ENCODE measurements at regions not wholly inside any gene's neighbourhood (a gene's known extent, or its start where the extent isn't known, plus 50 kb on each side); places are given as distances from the start of the nearest gene placed in this dataset.

DNA sequence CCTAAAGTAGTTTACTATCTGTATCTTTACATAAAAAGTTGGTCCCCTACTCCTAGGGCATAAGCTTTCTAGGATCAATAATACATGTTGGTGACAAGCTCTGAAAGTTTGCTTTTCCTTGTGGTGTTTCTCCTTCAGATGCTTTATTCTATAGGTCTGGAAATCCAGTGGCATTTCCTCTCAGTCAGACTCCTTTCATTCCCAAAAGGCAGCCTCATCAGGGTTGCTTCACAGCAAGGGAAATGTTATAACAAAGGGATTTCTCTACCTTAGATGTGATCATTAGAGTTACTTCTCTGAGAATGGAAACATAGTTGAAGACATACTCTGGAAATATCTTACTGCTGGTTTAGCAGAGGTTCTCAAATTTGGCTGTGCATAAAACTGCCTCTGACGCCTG, 1072.4 kb upstream of the ZEB2 start:
- H3K4me3 ChIP-seq (ENCODE audit: low read length) = no peak overlapping the region
- no peaks in the 10 kb centered on the region for H3K9me3 ChIP-seq (replicated peaks; ENCODE audit: control insufficient read depth, low read depth, low read length)
- 100% methylated on average over 1 of the region's 1 CpG for WGBS (ENCODE audit: insufficient coverage)
- DNase-seq = no peak
- no peaks in the 10 kb centered on the region for H3K36me3 ChIP-seq (ENCODE audit: control insufficient read depth, insufficient read depth, low read length)
- no peak overlapping the region for H3K27ac ChIP-seq (ENCODE audit: low read length)
- no peaks in the 10 kb centered on the region for H3K4me1 ChIP-seq (ENCODE audit: control insufficient read depth, insufficient read depth, low read length)
- H3K27me3 ChIP-seq (ENCODE audit: control insufficient read depth, insufficient read depth, low read length) = no peaks in the 10 kb centered on the region

DNA sequence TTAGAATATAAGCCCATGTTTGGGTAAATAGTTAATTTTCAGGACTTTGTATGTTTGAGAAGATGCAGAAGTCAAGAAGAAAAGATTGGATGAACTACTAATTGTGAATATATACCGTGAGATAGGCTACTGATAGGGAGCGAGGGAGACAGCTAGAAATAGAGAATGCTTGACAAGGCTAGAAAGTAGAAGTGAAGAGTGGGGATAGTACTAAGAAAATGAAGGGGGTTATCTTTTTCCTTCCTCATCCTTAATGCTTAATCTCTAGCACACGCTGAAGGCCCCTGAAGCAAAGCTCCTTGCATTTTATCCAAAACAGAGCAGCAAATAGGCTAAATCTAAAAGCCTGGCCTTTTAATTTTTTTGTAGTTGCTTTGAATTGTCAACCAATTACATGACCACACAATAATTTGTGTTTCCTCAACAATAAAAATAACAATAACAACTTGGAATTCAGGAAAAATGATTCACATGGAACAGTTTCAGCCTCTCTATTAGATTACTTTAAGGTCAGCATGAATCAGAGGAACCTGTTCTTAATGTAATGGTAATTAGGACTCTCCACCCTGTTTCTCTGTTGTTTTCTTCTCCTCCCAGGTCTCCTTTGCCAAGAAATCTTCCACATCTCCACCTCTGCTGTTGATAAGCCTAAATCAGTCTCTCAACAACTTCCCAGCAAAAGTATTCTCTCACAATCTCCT, 1071.3 kb upstream of the ZEB2 start:
- Histone ChIP-seq H3K4me3 (ENCODE audit: low read length) (no peak overlapping the region), H3K36me3 (ENCODE audit: control insufficient read depth, insufficient read depth, low read length) (no peaks in the 10 kb centered on the region), H3K4me1 (ENCODE audit: control insufficient read depth, insufficient read depth, low read length) (no peaks in the 10 kb centered on the region), H3K27ac (ENCODE audit: low read length) (no peak overlapping the region), H3K9me3 (replicated peaks; ENCODE audit: control insufficient read depth, low read depth, low read length) (no peaks in the 10 kb centered on the region), H3K27me3 (ENCODE audit: control insufficient read depth, insufficient read depth, low read length) (no peaks in the 10 kb centered on the region)
- DNase-seq = no peak
- 100% methylated on average over 1 of the region's 3 CpGs for WGBS (ENCODE audit: insufficient coverage)

DNA sequence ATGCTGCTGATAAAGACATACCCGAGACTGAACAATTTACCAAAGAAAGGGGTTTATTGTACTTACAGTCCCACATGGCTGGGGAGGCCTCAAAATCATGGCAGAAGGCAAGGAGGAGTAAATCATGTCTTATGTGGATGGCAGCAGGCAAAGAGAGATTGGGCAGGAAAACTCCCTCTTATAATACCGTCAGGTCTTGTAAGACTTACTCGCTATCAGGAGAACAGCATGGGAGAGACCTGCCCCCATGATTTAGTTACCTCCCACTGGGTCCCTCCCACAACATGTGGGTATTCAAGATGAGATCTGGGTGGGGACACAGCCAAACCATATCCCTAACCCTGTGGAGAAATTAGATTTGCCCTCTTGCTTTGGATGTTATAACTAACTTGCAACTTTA, 1068.0 kb upstream of the ZEB2 start:
- Histone ChIP-seq H3K4me1 (ENCODE audit: control insufficient read depth, insufficient read depth, low read length) (no peaks in the 10 kb centered on the region), H3K4me3 (ENCODE audit: low read length) (no peak overlapping the region), H3K27ac (ENCODE audit: low read length) (no peak overlapping the region), H3K27me3 (ENCODE audit: control insufficient read depth, insufficient read depth, low read length) (no peaks in the 10 kb centered on the region), H3K36me3 (ENCODE audit: control insufficient read depth, insufficient read depth, low read length) (no peaks in the 10 kb centered on the region), H3K9me3 (replicated peaks; ENCODE audit: control insufficient read depth, low read depth, low read length) (no peaks in the 10 kb centered on the region)
- WGBS (ENCODE audit: insufficient coverage) = 80% methylated on average over 1 of the region's 3 CpGs
- DNase-seq = no peak

DNA sequence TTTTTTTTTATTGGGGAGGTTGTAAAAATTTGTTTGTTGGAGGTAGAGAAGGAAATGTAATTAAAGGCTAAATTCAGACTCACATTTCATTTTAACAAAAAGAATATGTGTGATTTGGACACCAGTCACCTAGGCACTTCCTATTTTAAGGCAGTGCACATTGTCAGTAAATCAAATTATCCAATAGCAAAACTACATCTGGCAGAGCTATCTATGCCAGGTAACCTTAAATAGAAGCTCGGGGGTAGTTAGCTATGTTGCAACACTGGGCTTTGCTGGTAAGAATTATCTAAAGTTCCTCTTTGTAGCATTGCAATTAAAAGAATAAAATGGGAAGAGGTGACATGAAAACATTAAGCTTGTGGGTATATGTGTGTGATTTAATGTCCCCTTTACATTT, 1064.4 kb upstream of the ZEB2 start:
- WGBS (ENCODE audit: insufficient coverage) = no CpG with 5 or more reads among the region's 1 CpG
- Histone ChIP-seq H3K27me3 (ENCODE audit: control insufficient read depth, insufficient read depth, low read length) (no peaks in the 10 kb centered on the region), H3K4me3 (ENCODE audit: low read length) (no peak overlapping the region), H3K36me3 (ENCODE audit: control insufficient read depth, insufficient read depth, low read length) (no peaks in the 10 kb centered on the region), H3K4me1 (ENCODE audit: control insufficient read depth, insufficient read depth, low read length) (no peaks in the 10 kb centered on the region), H3K27ac (ENCODE audit: low read length) (no peak overlapping the region), H3K9me3 (replicated peaks; ENCODE audit: control insufficient read depth, low read depth, low read length) (no peaks in the 10 kb centered on the region)
- no peak for DNase-seq

DNA sequence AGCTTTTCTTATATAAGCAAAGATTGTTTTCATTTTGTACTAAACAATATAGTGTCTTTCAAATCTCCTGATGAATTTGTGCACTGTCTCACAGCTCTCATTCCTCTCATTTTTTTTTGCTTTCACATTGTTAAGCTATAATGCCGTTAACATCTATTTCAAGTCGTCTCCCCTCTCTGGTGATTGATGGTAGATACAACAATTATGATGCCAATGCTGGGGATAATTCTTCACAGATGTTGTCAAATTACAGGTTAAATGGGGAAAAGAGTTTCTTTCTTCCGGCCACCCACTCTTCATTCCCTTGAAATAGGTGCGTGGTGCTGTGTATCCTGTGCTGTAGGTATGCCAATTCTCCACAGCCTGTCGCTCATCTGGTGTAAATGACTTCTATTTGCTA, 1053.7 kb upstream of the ZEB2 start:
- no CpG with 5 or more reads among the region's 5 CpGs for WGBS (ENCODE audit: insufficient coverage)
- H3K4me1 ChIP-seq (ENCODE audit: control insufficient read depth, insufficient read depth, low read length) = no peaks in the 10 kb centered on the region
- no peak overlapping the region for H3K4me3 ChIP-seq (ENCODE audit: low read length)
- no peaks in the 10 kb centered on the region for H3K9me3 ChIP-seq (replicated peaks; ENCODE audit: control insufficient read depth, low read depth, low read length)
- H3K36me3 ChIP-seq (ENCODE audit: control insufficient read depth, insufficient read depth, low read length) = no peaks in the 10 kb centered on the region
- H3K27me3 ChIP-seq (ENCODE audit: control insufficient read depth, insufficient read depth, low read length) = no peaks in the 10 kb centered on the region
- H3K27ac ChIP-seq (ENCODE audit: low read length) = no peak overlapping the region
- DNase-seq = no peak

DNA sequence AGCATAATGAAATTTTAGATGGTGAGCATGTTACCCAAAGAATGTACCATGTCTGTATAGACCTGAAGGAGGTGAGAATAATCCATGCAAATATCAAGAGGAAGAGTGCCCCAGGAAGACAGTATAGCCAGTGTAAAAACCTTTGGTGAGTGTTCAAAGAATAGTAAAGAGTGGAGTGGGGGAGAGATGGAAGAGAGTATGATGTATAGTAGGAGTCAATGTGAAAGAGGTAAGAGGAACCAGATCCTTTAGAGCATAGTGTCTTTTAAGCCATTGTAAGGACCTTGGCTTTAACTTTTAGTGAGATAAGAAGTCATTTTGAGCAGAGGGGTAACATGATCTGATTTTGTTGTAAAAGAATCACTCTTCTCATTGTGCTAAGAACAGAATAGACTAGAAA, 1052.3 kb upstream of the ZEB2 start:
- no peaks in the 10 kb centered on the region for H3K9me3 ChIP-seq (replicated peaks; ENCODE audit: control insufficient read depth, low read depth, low read length)
- H3K4me1 ChIP-seq (ENCODE audit: control insufficient read depth, insufficient read depth, low read length) = no peaks in the 10 kb centered on the region
- no peak for DNase-seq
- H3K36me3 ChIP-seq (ENCODE audit: control insufficient read depth, insufficient read depth, low read length) = no peaks in the 10 kb centered on the region
- no peak overlapping the region for H3K27ac ChIP-seq (ENCODE audit: low read length)
- no peak overlapping the region for H3K4me3 ChIP-seq (ENCODE audit: low read length)
- no peaks in the 10 kb centered on the region for H3K27me3 ChIP-seq (ENCODE audit: control insufficient read depth, insufficient read depth, low read length)

DNA sequence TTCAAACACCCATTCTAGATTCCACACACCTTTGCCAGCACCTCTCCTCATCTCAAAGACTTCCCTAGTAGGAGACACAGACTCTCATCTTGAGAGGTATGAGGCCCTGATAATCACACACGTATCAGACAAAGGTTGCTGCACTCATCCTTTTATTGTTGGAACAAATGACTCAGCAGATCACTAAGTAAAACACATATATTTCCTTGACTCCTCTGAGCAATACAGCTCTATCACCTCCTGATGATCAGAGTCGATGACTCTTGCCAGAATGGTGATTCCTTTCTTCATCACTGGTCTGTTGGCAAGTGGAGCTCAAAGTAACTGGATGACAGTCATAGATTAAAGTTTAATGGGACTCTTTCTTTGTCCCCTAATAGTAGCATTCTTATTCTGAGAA, 1049.2 kb upstream of the ZEB2 start:
- H3K36me3 ChIP-seq (ENCODE audit: control insufficient read depth, insufficient read depth, low read length) = no peaks in the 10 kb centered on the region
- H3K4me3 ChIP-seq (ENCODE audit: low read length) = no peak overlapping the region
- no peak for DNase-seq
- H3K27ac ChIP-seq (ENCODE audit: low read length) = no peak overlapping the region
- 100% methylated on average over 1 of the region's 2 CpGs for WGBS (ENCODE audit: insufficient coverage)
- no peaks in the 10 kb centered on the region for H3K4me1 ChIP-seq (ENCODE audit: control insufficient read depth, insufficient read depth, low read length)
- H3K27me3 ChIP-seq (ENCODE audit: control insufficient read depth, insufficient read depth, low read length) = no peaks in the 10 kb centered on the region
- H3K9me3 ChIP-seq (replicated peaks; ENCODE audit: control insufficient read depth, low read depth, low read length) = no peaks in the 10 kb centered on the region

DNA sequence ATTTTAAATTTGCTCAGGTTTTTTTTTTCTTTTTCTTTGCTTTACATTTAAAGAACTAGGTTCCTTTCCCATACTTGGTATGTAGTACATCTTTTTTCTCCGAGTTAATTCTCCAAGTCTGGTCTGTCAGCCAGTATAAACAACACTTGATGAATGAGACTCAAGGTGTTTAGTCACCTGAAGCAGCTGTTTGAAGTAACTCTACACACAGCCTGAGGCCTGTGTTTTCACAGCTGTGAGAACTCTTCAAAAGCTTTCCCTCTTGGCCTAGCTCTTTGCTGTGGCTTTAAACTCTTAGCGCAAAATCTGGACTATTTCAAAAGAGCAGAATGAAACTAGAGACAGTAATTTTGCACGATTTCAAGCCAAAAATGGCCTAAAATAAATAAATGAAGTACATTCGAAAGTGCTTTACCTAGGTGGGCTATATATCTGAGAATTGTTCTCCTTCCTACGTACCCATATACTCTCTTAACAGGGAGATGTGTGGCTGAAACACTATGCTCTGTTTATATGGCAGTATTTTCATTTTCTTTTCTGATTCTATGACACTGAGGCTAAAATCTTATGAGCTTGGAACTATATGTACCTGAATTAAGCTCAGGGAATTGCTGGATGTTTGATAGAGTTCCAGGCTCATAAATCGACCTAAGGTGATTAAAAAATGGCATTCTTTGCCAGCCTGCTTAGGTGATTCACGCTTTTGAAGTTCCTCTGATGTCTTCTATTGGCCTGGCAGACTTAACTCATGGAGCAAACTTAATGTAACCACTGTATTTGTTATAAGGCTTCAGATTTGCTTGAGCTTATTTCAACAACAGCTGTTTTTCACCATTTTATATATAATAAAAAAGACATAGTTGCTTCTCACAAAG, 1044.1 kb upstream of the ZEB2 start:
- Histone ChIP-seq H3K27me3 (ENCODE audit: control insufficient read depth, insufficient read depth, low read length) (no peaks in the 10 kb centered on the region), H3K4me1 (ENCODE audit: control insufficient read depth, insufficient read depth, low read length) (no peaks in the 10 kb centered on the region), H3K4me3 (ENCODE audit: low read length) (no peak overlapping the region), H3K36me3 (ENCODE audit: control insufficient read depth, insufficient read depth, low read length) (no peaks in the 10 kb centered on the region), H3K9me3 (replicated peaks; ENCODE audit: control insufficient read depth, low read depth, low read length) (no peaks in the 10 kb centered on the region), H3K27ac (ENCODE audit: low read length) (no peak overlapping the region)
- WGBS (ENCODE audit: insufficient coverage) = no CpG with 5 or more reads among the region's 7 CpGs
- peak; percentile 40 for DNase-seq

DNA sequence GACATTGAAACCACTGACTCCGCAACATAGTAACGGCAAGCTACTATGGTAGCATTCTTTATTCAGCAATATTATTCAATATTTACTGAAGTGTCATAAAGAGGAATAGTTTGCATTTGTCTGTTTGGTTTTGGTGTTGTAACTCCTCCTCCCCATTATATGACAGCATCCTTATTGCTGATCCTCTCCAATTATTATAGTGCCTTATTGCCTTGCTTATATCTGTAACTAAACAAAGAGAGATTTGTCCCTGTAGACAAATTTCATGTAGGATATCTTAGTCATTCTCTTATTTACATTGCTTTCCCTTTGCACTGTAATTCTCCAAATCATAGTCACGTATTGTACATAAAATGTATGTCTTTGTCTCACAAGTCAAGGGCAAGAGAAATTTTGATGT, 1041.2 kb upstream of the ZEB2 start:
- Histone ChIP-seq H3K4me1 (ENCODE audit: control insufficient read depth, insufficient read depth, low read length) (no peaks in the 10 kb centered on the region), H3K27ac (ENCODE audit: low read length) (no peak overlapping the region), H3K9me3 (replicated peaks; ENCODE audit: control insufficient read depth, low read depth, low read length) (no peaks in the 10 kb centered on the region), H3K27me3 (ENCODE audit: control insufficient read depth, insufficient read depth, low read length) (no peaks in the 10 kb centered on the region), H3K36me3 (ENCODE audit: control insufficient read depth, insufficient read depth, low read length) (no peaks in the 10 kb centered on the region), H3K4me3 (ENCODE audit: low read length) (no peak overlapping the region)
- WGBS (ENCODE audit: insufficient coverage) = no CpG with 5 or more reads among the region's 3 CpGs
- no peak for DNase-seq

DNA sequence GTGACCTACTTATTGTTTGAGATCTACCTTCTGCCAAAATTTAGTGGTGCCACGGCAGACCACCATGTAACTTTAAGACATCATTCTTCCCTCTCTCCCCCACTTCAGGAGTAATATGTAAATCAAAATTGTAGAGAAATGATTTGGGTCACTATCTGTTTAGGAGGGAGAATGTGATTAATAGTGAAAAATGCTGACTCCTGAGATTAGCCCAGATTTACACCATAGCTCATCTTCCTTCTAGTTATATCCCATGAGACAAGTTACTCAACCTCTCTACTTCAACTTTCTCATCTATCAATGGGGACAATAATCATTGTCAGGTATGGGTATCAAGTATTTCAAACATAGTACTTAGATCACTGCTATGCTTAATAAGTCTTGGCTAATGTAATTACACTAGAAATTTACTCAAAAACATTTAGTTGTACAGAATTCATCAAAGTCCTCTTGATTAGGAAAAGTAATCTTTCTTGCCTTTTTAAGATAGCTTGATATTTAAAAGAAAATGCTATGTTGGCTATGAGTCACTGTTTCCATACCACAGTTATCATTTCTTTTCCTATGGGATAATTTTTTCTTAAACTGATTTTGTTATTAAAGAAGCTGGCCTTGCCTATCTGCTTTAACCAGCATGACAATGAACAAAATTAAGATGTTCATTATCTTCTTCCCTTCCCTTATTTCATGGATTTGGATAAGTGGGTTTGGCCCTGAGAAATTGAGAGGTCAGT, 1038.9 kb upstream of the ZEB2 start:
- H3K4me1 ChIP-seq (ENCODE audit: control insufficient read depth, insufficient read depth, low read length) = no peaks in the 10 kb centered on the region
- no peak overlapping the region for H3K4me3 ChIP-seq (ENCODE audit: low read length)
- no CpG with 5 or more reads among the region's 1 CpG for WGBS (ENCODE audit: insufficient coverage)
- H3K36me3 ChIP-seq (ENCODE audit: control insufficient read depth, insufficient read depth, low read length) = no peaks in the 10 kb centered on the region
- H3K9me3 ChIP-seq (replicated peaks; ENCODE audit: control insufficient read depth, low read depth, low read length) = no peaks in the 10 kb centered on the region
- no peak for DNase-seq
- H3K27ac ChIP-seq (ENCODE audit: low read length) = no peak overlapping the region
- no peaks in the 10 kb centered on the region for H3K27me3 ChIP-seq (ENCODE audit: control insufficient read depth, insufficient read depth, low read length)

Measured in muscle of leg (tissue), 3 donors.